ENCODE measurements at regions not wholly inside any gene's neighbourhood (a gene's known extent, or its start where the extent isn't known, plus 50 kb on each side); places are given as distances from the start of the nearest gene placed in this dataset.
"Not testable (repeated sequence)": the region's sequence is repeated elsewhere in the genome, so short reads cannot be mapped to it uniquely, and the experiment has no call there.

GRCh38 chrX:14351611-14352303 is 177.6 kb upstream of the GLRA2 start:
- no peak for DNase-seq

GRCh38 chrX:14347523-14347922 is 181.8 kb upstream of the GLRA2 start:
- no peak for DNase-seq

- DNase-seq = no peak
Measured at GRCh38 chrX:14344172-14344940, 185.0 kb upstream of the GLRA2 start.

- DNase-seq = no peak
Measured at GRCh38 chrX:14309431-14309830, 219.9 kb upstream of the GLRA2 start.

GRCh38 chrX:14308976-14309375 is 220.4 kb upstream of the GLRA2 start:
- not testable (repeated sequence) for DNase-seq

- no peak for DNase-seq
Measured at GRCh38 chrX:14303891-14304290, 225.4 kb upstream of the GLRA2 start.

- DNase-seq = not testable (repeated sequence)
Measured at GRCh38 chrX:14302561-14302960, 226.8 kb upstream of the GLRA2 start.

- DNase-seq = no peak
Measured at GRCh38 chrX:14300376-14300775, 229.0 kb upstream of the GLRA2 start.

GRCh38 chrX:14295426-14295825 is 233.9 kb upstream of the GLRA2 start:
- DNase-seq = no peak

- DNase-seq = peak in 2 of 51 donors; percentile 0
Measured at GRCh38 chrX:14291666-14292500, 237.5 kb upstream of the GLRA2 start.

GRCh38 chrX:14290335-14290734 is 239.0 kb upstream of the GLRA2 start:
- DNase-seq = no peak

- DNase-seq = peak in 3 of 51 donors; percentile 0
Measured at GRCh38 chrX:14274691-14275090, 245.0 kb upstream of the GEMIN8 start.

GRCh38 chrX:14267216-14267615 is 237.5 kb upstream of the GEMIN8 start:
- DNase-seq = no peak

- no peak for DNase-seq
Measured at GRCh38 chrX:14266705-14267104, 237.0 kb upstream of the GEMIN8 start.

GRCh38 chrX:14243823-14244222 is 214.1 kb upstream of the GEMIN8 start:
- DNase-seq = peak in 1 of 51 donors; percentile 0

GRCh38 chrX:14235004-14235403 is 205.3 kb upstream of the GEMIN8 start:
- DNase-seq = no peak

- DNase-seq = peak in 1 of 51 donors; percentile 0
Measured at GRCh38 chrX:14232688-14233087, 203.0 kb upstream of the GEMIN8 start.

- no peak for DNase-seq
Measured at GRCh38 chrX:14228611-14229010, 198.9 kb upstream of the GEMIN8 start.

GRCh38 chrX:14220386-14220944 is 190.8 kb upstream of the GEMIN8 start:
- no peak for DNase-seq

- DNase-seq = no peak
Measured at GRCh38 chrX:14209034-14209433, 179.3 kb upstream of the GEMIN8 start.

GRCh38 chrX:14194711-14195110 is 165.0 kb upstream of the GEMIN8 start:
- DNase-seq = no peak

- no peak for DNase-seq
Measured at GRCh38 chrX:14193547-14193946, 163.9 kb upstream of the GEMIN8 start.
